HG02885 (cell line): ENCODE measurements at regions not wholly inside any gene's neighbourhood (a gene's known extent, or its start where the extent isn't known, plus 50 kb on each side); places are given as distances from the start of the nearest gene placed in this dataset.

Experiments used
- ATAC-seq: cut with Tn5 transposase; IDR thresholded peaks from one replicate; pipeline ENCODE4 v1.9.1; 2021; ENCODE audit warnings: mild to moderate bottlenecking; ENCODE audit not compliant: unreplicated experiment, poor library complexity

GRCh38 chr3:94179059-94179458, 116.2 kb downstream of the NSUN3 start:
- no peak for ATAC-seq

GRCh38 chr3:94183551-94183950, 120.7 kb downstream of the NSUN3 start:
- no peak for ATAC-seq

- no peak for ATAC-seq
Measured at GRCh38 chr3:94184781-94185180, 121.9 kb downstream of the NSUN3 start.

GRCh38 chr3:94185753-94186152, 122.9 kb downstream of the NSUN3 start:
- no peak for ATAC-seq

- ATAC-seq: no peak
Measured at GRCh38 chr3:94187697-94188096, 124.8 kb downstream of the NSUN3 start.

GRCh38 chr3:94195381-94195780, 132.5 kb downstream of the NSUN3 start:
- no peak for ATAC-seq

GRCh38 chr3:94206291-94206690, 143.4 kb downstream of the NSUN3 start:
- ATAC-seq: no peak

GRCh38 chr3:94210256-94210655, 147.4 kb downstream of the NSUN3 start:
- no peak for ATAC-seq

GRCh38 chr3:94217406-94217805, 154.5 kb downstream of the NSUN3 start:
- no peak for ATAC-seq

GRCh38 chr3:94220426-94220825, 157.6 kb downstream of the NSUN3 start:
- ATAC-seq: no peak

GRCh38 chr3:94221829-94222228, 159.0 kb downstream of the NSUN3 start:
- ATAC-seq: no peak

- ATAC-seq: no peak
Measured at GRCh38 chr3:94225148-94225865, 162.4 kb downstream of the NSUN3 start.

GRCh38 chr3:94226078-94226477, 163.2 kb downstream of the NSUN3 start:
- no peak for ATAC-seq

- ATAC-seq: no peak
Measured at GRCh38 chr3:94232921-94233320, 170.1 kb downstream of the NSUN3 start.

- no peak for ATAC-seq
Measured at GRCh38 chr3:94234177-94234788, 171.4 kb downstream of the NSUN3 start.

- ATAC-seq: no peak
Measured at GRCh38 chr3:94241986-94242385, 179.1 kb downstream of the NSUN3 start.

- ATAC-seq: no peak
Measured at GRCh38 chr3:94246171-94246570, 183.3 kb downstream of the NSUN3 start.

- no peak for ATAC-seq
Measured at GRCh38 chr3:94248042-94248441, 185.2 kb downstream of the NSUN3 start.

GRCh38 chr3:94249491-94250079, 186.7 kb downstream of the NSUN3 start:
- ATAC-seq: peak; percentile 98

- ATAC-seq: no peak
Measured at GRCh38 chr3:94251566-94251965, 188.7 kb downstream of the NSUN3 start.

- no peak for ATAC-seq
Measured at GRCh38 chr3:94252316-94252715, 189.5 kb downstream of the NSUN3 start.
